ENCODE measurements at regions not wholly inside any gene's neighbourhood (a gene's known extent, or its start where the extent isn't known, plus 50 kb on each side); places are given as distances from the start of the nearest gene placed in this dataset.

GRCh38 chr2:181252262-181253148, 204.7 kb upstream of the ITGA4 start:
- DNase-seq = peak; percentile 49

GRCh38 chr2:181253438-181253837, 203.7 kb upstream of the ITGA4 start:
- DNase-seq = no peak

- DNase-seq = no peak
Measured at GRCh38 chr2:181255651-181256050, 201.5 kb upstream of the ITGA4 start.

GRCh38 chr2:181258720-181259119, 198.5 kb upstream of the ITGA4 start:
- no peak for DNase-seq

- DNase-seq = no peak
Measured at GRCh38 chr2:181262782-181263181, 194.4 kb upstream of the ITGA4 start.

GRCh38 chr2:181264001-181264400, 193.2 kb upstream of the ITGA4 start:
- no peak for DNase-seq

- no peak for DNase-seq
Measured at GRCh38 chr2:181264441-181264840, 192.7 kb upstream of the ITGA4 start.

GRCh38 chr2:181266614-181267013, 190.6 kb upstream of the ITGA4 start:
- DNase-seq = no peak

- DNase-seq = no peak
Measured at GRCh38 chr2:181268174-181268867, 188.9 kb upstream of the ITGA4 start.

- DNase-seq = no peak
Measured at GRCh38 chr2:181273986-181274385, 183.2 kb upstream of the ITGA4 start.

- no peak for DNase-seq
Measured at GRCh38 chr2:181275643-181276070, 181.5 kb upstream of the ITGA4 start.

GRCh38 chr2:181281206-181281832, 175.9 kb upstream of the ITGA4 start:
- DNase-seq = no peak

GRCh38 chr2:181285116-181285515, 172.1 kb upstream of the ITGA4 start:
- DNase-seq = no peak

GRCh38 chr2:181289698-181290097, 167.5 kb upstream of the ITGA4 start:
- DNase-seq = no peak

GRCh38 chr2:181290182-181290581, 167.0 kb upstream of the ITGA4 start:
- no peak for DNase-seq

GRCh38 chr2:181294979-181295378, 162.2 kb upstream of the ITGA4 start:
- no peak for DNase-seq

GRCh38 chr2:181300600-181301291, 156.4 kb upstream of the ITGA4 start:
- no peak for DNase-seq

GRCh38 chr2:181304011-181304844, 153.0 kb upstream of the ITGA4 start:
- DNase-seq = peak; percentile 13

- DNase-seq = peak; percentile 88
Measured at GRCh38 chr2:181305301-181306123, 151.7 kb upstream of the ITGA4 start.

GRCh38 chr2:181306785-181307184, 150.4 kb upstream of the ITGA4 start:
- peak; percentile 52 for DNase-seq
